Peyer's patch (tissue), 4 donors: ENCODE measurements at regions not wholly inside any gene's neighbourhood (a gene's known extent, or its start where the extent isn't known, plus 50 kb on each side); places are given as distances from the start of the nearest gene placed in this dataset.

Source experiments
- CTCF ChIP-seq, 6 experiments: fragments of 450-650 bp in 4 of 6; fragments of 200-600 bp in 2 of 6; sonication (generic) in 1 of 6; IDR thresholded peaks; one replicate each; pipeline ENCODE4 v1.5.1; 2017 to 2019; ENCODE audit warnings: antibody characterized with exemption in 6 of 6, mild to moderate bottlenecking in 3 of 6, moderate library complexity in 1 of 6
- POLR2A ChIP-seq, 2 donors: fragments of 450-650 bp; IDR thresholded peaks; one replicate each; pipeline ENCODE4 v1.5.1; 2017; ENCODE audit warnings: antibody characterized with exemption in 2 of 2, mild to moderate bottlenecking in 2 of 2, moderate library complexity in 2 of 2

GRCh38 chr6:170110201-170111140 is 180.4 kb downstream of the DLL1 start:
- TF ChIP-seq POLR2A (IDR thresholded peaks at IDR 0.05) (no peak), CTCF (IDR thresholded peaks at IDR 0.05) (no peak)
